GM23338 (cell line): ENCODE measurements at regions not wholly inside any gene's neighbourhood (a gene's known extent, or its start where the extent isn't known, plus 50 kb on each side); places are given as distances from the start of the nearest gene placed in this dataset.

ENCODE experiments used
- ATAC-seq: fragments of 200-7000 bp; cut with Tn5 transposase; 3 replicates; pipeline ENCODE4 v1.9.1; 2020
- DNase-seq: peaks from one replicate; pipeline ENCODE4 v3.0.0-alpha.2; 2015; ENCODE audit warnings: low spot score
- H2AFZ ChIP-seq: fragments of 200-600 bp; sonication (generic); 2 replicates; pipeline ENCODE4 v1.8.0; 2016; ENCODE audit warnings: antibody characterized with exemption, mild to moderate bottlenecking, moderate library complexity
- H3F3A ChIP-seq: fragments of 200-600 bp; sonication (generic); replicated peaks from 2 replicates; pipeline ENCODE4 v1.8.0; 2017; ENCODE audit warnings: antibody characterized with exemption, mixed run types, low read depth
- H3K27ac ChIP-seq: fragments of 200-600 bp; sonication (generic); 2 replicates; pipeline ENCODE4 v1.6.1; 2016; ENCODE audit warnings: low read depth
- H3K27me3 ChIP-seq: fragments of 200-600 bp; sonication (generic); 2 replicates; pipeline ENCODE4 v1.8.0; 2016; ENCODE audit warnings: mild to moderate bottlenecking, mixed run types, moderate library complexity; ENCODE audit not compliant: insufficient read depth
- H3K36me3 ChIP-seq: fragments of 200-600 bp; sonication (generic); 2 replicates; pipeline ENCODE4 v1.8.0; 2016; ENCODE audit warnings: mild to moderate bottlenecking; ENCODE audit not compliant: insufficient read depth
- H3K4me1 ChIP-seq: fragments of 200-600 bp; sonication (generic); 2 replicates; pipeline ENCODE4 v1.8.0; 2016; ENCODE audit warnings: mild to moderate bottlenecking, moderate library complexity; ENCODE audit not compliant: insufficient read depth
- H3K4me2 ChIP-seq: fragments of 200-600 bp; sonication (generic); 2 replicates; pipeline ENCODE4 v1.7.1; 2017; ENCODE audit warnings: mixed run types
- H3K4me3 ChIP-seq: fragments of 200-600 bp; sonication (generic); 2 replicates; pipeline ENCODE4 v1.6.1; 2016; ENCODE audit warnings: mixed run types
- H3K79me2 ChIP-seq: fragments of 200-600 bp; sonication (generic); replicated peaks from 2 replicates; pipeline ENCODE4 v1.8.0; 2017; ENCODE audit warnings: mild to moderate bottlenecking; ENCODE audit not compliant: insufficient read depth
- H3K9me2 ChIP-seq: fragments of 200-600 bp; sonication (generic); 2 replicates; pipeline ENCODE4 v1.8.0; 2017; ENCODE audit not compliant: insufficient read depth
- H4K20me1 ChIP-seq: fragments of 200-600 bp; sonication (generic); replicated peaks from 2 replicates; pipeline ENCODE4 v1.8.0; 2017; ENCODE audit warnings: mild to moderate bottlenecking; ENCODE audit not compliant: insufficient read depth
- H3K27ac Mint-ChIP-seq: 2 replicates; pipeline ENCODE4 v1.8.0; 2020; ENCODE audit warnings: inconsistent platforms, mild to moderate bottlenecking, moderate library complexity, mixed read lengths
- H3K27me3 Mint-ChIP-seq: 3 replicates; pipeline ENCODE4 v1.8.0; 2022; ENCODE audit warnings: low read depth, mild to moderate bottlenecking, moderate library complexity, mixed read lengths, inconsistent platforms; ENCODE audit not compliant: insufficient read depth, poor library complexity
- H3K36me3 Mint-ChIP-seq: 3 replicates; pipeline ENCODE4 v1.8.0; 2021; ENCODE audit warnings: low read depth, mild to moderate bottlenecking, inconsistent platforms, moderate library complexity, mixed read lengths
- H3K4me1 Mint-ChIP-seq: 3 replicates; pipeline ENCODE4 v1.8.0; 2020; ENCODE audit warnings: mild to moderate bottlenecking, inconsistent platforms, mixed read lengths
- H3K4me3 Mint-ChIP-seq: 3 replicates; pipeline ENCODE4 v1.8.0; 2021; ENCODE audit warnings: moderate library complexity, mild to moderate bottlenecking, inconsistent platforms, mixed read lengths
- H3K9me3 Mint-ChIP-seq: 3 replicates; pipeline ENCODE4 v1.8.0; 2020; ENCODE audit warnings: moderate library complexity, mild to moderate bottlenecking, inconsistent platforms, mixed read lengths
- CREB1 ChIP-seq: fragments of 250-450 bp; sonication (Bioruptor Pico); IDR thresholded peaks from 2 replicates; pipeline ENCODE4 v1.5.0; 2020; ENCODE audit warnings: low read depth, mild to moderate bottlenecking, moderate library complexity
- NANOG ChIP-seq: IDR thresholded peaks from 2 replicates; pipeline ENCODE4 v1.6.1; 2016; ENCODE audit warnings: antibody characterized with exemption, borderline replicate concordance
- ZNF114 ChIP-seq: fragments of 250-450 bp; sonication (Bioruptor Pico); IDR thresholded peaks from 2 replicates; pipeline ENCODE4 v1.5.0; 2020; ENCODE audit warnings: mild to moderate bottlenecking, moderate library complexity
- TF ChIP-seq, protein P1 (sequence below), 2 experiments: fragments of 200-600 bp in 1 of 2; sonication (generic) in 1 of 2; conservative IDR thresholded peaks; 2 replicates each; pipeline versions ENCODE4 v1.5.1 to v1.6.1; 2016 to 2017; ENCODE audit warnings: antibody characterized with exemption in 2 of 2, low read depth in 2 of 2, mild to moderate bottlenecking in 2 of 2, moderate library complexity in 1 of 2
- TF ChIP-seq, protein P2 (sequence below): fragments of 250-450 bp; sonication (Bioruptor Pico); IDR thresholded peaks from 2 replicates; pipeline ENCODE4 v1.5.0; 2020; ENCODE audit warnings: mild to moderate bottlenecking, moderate library complexity

DNA sequence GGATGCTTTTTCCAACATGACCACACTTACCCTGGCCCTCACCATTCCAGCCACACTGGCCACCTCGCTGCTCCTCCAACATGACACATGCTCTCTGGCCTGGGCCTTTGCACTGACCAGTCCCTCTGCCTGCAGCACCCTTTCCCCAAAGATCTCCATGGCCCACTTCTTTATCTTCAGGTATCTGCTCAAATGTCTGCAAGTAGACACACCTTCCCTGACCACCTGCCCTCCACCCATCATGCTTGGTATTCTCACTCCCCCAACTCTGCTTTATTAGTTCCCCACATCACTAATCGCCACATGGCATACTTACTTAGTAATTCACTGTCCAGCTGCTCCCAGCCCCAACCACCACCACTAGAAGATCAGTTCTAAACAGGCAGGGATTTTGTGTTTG, 214.2 kb downstream of the BCL11A start:
- H3K27ac ChIP-seq: no peak overlapping the region
- no peak overlapping the region for H3K4me3 ChIP-seq
- H3K27ac Mint-ChIP-seq: no peak overlapping the region
- peaks cover 8% of the 10 kb centered on the region; the same call in 1 of the 3 replicates for H3K4me1 Mint-ChIP-seq
- H3F3A ChIP-seq: no peaks in the 10 kb centered on the region
- H3K27me3 ChIP-seq: no peaks in the 10 kb centered on the region
- H3K4me3 Mint-ChIP-seq: no peak overlapping the region
- H3K4me2 ChIP-seq: no peak overlapping the region
- DNase-seq (no peak), ATAC-seq (no peak)
- H3K36me3 Mint-ChIP-seq: no peaks in the 10 kb centered on the region
- no peaks in the 10 kb centered on the region for H3K9me2 ChIP-seq
- H4K20me1 ChIP-seq: no peaks in the 10 kb centered on the region
- H3K9me3 Mint-ChIP-seq: no peaks in the 10 kb centered on the region
- no peaks in the 10 kb centered on the region for H3K79me2 ChIP-seq
- TF ChIP-seq NANOG: no peak
- H2AFZ ChIP-seq: no peak overlapping the region
- no peaks in the 10 kb centered on the region for H3K36me3 ChIP-seq
- H3K27me3 Mint-ChIP-seq: peaks cover 1% of the 10 kb centered on the region
- H3K4me1 ChIP-seq: 0 out of 2 replicates have a peak, but pooled peaks cover 4% of the 10 kb centered on the region

DNA sequence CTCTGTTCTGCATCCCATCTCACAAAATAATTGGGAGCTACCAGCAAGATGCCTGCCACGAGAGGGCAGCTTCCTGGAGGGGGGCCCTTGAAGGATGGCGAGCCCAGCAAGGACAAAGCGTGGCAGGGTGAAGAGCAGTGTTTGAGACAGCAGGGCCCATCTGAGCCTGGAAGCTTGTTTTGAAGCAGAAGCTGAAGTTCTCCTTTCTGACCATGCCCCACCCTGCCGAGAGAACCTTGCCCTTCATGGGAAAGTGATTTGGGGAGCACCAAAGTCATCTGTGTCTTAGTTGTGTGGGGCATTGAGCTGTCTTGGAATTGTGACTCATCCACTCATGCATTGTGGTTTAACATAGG, 216.3 kb downstream of the BCL11A start:
- Histone ChIP-seq H3K27ac (no peak overlapping the region), H2AFZ (no peak overlapping the region), H3K9me2 (no peaks in the 10 kb centered on the region), H3K4me2 (no peak overlapping the region), H3K4me1 (0 out of 2 replicates have a peak, but pooled peaks cover 4% of the 10 kb centered on the region), H3K79me2 (no peaks in the 10 kb centered on the region), H3K36me3 (no peaks in the 10 kb centered on the region), H3F3A (no peaks in the 10 kb centered on the region), H3K27me3 (no peaks in the 10 kb centered on the region), H4K20me1 (no peaks in the 10 kb centered on the region), H3K4me3 (no peak overlapping the region)
- no peak overlapping the region for H3K27ac Mint-ChIP-seq
- H3K27me3 Mint-ChIP-seq: peaks cover 1% of the 10 kb centered on the region
- TF ChIP-seq CREB1 (CRISPR knock-in tag): no peak
- TF ChIP-seq ZNF114 (CRISPR knock-in tag): no peak
- TF ChIP-seq, protein P1, sequence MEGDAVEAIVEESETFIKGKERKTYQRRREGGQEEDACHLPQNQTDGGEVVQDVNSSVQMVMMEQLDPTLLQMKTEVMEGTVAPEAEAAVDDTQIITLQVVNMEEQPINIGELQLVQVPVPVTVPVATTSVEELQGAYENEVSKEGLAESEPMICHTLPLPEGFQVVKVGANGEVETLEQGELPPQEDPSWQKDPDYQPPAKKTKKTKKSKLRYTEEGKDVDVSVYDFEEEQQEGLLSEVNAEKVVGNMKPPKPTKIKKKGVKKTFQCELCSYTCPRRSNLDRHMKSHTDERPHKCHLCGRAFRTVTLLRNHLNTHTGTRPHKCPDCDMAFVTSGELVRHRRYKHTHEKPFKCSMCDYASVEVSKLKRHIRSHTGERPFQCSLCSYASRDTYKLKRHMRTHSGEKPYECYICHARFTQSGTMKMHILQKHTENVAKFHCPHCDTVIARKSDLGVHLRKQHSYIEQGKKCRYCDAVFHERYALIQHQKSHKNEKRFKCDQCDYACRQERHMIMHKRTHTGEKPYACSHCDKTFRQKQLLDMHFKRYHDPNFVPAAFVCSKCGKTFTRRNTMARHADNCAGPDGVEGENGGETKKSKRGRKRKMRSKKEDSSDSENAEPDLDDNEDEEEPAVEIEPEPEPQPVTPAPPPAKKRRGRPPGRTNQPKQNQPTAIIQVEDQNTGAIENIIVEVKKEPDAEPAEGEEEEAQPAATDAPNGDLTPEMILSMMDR (conservative IDR thresholded peaks at IDR 0.05; ENCODE audit: low read depth in 2 of 2): peak; percentile 61 to 74
- TF ChIP-seq, protein P2, sequence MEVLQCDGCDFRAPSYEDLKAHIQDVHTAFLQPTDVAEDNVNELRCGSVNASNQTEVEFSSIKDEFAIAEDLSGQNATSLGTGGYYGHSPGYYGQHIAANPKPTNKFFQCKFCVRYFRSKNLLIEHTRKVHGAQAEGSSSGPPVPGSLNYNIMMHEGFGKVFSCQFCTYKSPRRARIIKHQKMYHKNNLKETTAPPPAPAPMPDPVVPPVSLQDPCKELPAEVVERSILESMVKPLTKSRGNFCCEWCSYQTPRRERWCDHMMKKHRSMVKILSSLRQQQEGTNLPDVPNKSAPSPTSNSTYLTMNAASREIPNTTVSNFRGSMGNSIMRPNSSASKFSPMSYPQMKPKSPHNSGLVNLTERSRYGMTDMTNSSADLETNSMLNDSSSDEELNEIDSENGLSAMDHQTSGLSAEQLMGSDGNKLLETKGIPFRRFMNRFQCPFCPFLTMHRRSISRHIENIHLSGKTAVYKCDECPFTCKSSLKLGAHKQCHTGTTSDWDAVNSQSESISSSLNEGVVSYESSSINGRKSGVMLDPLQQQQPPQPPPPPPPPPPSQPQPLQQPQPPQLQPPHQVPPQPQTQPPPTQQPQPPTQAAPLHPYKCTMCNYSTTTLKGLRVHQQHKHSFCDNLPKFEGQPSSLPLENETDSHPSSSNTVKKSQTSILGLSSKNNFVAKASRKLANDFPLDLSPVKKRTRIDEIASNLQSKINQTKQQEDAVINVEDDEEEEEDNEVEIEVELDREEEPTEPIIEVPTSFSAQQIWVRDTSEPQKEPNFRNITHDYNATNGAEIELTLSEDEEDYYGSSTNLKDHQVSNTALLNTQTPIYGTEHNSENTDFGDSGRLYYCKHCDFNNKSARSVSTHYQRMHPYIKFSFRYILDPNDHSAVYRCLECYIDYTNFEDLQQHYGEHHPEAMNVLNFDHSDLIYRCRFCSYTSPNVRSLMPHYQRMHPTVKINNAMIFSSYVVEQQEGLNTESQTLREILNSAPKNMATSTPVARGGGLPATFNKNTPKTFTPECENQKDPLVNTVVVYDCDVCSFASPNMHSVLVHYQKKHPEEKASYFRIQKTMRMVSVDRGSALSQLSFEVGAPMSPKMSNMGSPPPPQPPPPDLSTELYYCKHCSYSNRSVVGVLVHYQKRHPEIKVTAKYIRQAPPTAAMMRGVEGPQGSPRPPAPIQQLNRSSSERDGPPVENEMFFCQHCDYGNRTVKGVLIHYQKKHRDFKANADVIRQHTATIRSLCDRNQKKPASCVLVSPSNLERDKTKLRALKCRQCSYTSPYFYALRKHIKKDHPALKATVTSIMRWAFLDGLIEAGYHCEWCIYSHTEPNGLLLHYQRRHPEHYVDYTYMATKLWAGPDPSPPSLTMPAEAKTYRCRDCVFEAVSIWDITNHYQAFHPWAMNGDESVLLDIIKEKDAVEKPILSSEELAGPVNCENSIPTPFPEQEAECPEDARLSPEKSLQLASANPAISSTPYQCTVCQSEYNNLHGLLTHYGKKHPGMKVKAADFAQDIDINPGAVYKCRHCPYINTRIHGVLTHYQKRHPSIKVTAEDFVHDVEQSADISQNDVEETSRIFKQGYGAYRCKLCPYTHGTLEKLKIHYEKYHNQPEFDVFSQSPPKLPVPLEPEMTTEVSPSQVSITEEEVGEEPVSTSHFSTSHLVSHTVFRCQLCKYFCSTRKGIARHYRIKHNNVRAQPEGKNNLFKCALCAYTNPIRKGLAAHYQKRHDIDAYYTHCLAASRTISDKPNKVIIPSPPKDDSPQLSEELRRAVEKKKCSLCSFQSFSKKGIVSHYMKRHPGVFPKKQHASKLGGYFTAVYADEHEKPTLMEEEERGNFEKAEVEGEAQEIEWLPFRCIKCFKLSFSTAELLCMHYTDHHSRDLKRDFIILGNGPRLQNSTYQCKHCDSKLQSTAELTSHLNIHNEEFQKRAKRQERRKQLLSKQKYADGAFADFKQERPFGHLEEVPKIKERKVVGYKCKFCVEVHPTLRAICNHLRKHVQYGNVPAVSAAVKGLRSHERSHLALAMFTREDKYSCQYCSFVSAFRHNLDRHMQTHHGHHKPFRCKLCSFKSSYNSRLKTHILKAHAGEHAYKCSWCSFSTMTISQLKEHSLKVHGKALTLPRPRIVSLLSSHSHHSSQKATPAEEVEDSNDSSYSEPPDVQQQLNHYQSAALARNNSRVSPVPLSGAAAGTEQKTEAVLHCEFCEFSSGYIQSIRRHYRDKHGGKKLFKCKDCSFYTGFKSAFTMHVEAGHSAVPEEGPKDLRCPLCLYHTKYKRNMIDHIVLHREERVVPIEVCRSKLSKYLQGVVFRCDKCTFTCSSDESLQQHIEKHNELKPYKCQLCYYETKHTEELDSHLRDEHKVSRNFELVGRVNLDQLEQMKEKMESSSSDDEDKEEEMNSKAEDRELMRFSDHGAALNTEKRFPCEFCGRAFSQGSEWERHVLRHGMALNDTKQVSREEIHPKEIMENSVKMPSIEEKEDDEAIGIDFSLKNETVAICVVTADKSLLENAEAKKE: peak; percentile 62; the same call in 1 of the 2 replicates
- H3K9me3 Mint-ChIP-seq: no peaks in the 10 kb centered on the region
- ATAC-seq: peak; percentile 89
- peaks cover 8% of the 10 kb centered on the region; the same call in 1 of the 3 replicates for H3K4me1 Mint-ChIP-seq
- H3K36me3 Mint-ChIP-seq: no peaks in the 10 kb centered on the region
- peak; percentile 67 for DNase-seq
- no peak overlapping the region for H3K4me3 Mint-ChIP-seq
